Ascending aorta (tissue), 2 donors: ENCODE measurements at regions not wholly inside any gene's neighbourhood (a gene's known extent, or its start where the extent isn't known, plus 50 kb on each side); places are given as distances from the start of the nearest gene placed in this dataset.
"Not testable (repeated sequence)": the region's sequence is repeated elsewhere in the genome, so short reads cannot be mapped to it uniquely, and the experiment has no call there.

Source experiments
- DNase-seq, 2 donors: peaks; one replicate each; pipeline ENCODE4 v3.0.0-alpha.2; 2019; ENCODE audit warnings: low spot score in 2 of 2
- H3K27ac ChIP-seq, 2 donors: fragments of 200-600 bp; sonication (generic); one replicate each; pipeline ENCODE4 v1.5.1; 2016 to 2017; ENCODE audit warnings: mild to moderate bottlenecking in 1 of 2
- H3K27me3 ChIP-seq: fragments of 200-600 bp; sonication (generic); one replicate; pipeline ENCODE4 v1.5.1; 2017
- H3K36me3 ChIP-seq, 2 donors: fragments of 200-600 bp; sonication (generic); one replicate each; pipeline ENCODE4 v1.5.1; 2016
- H3K4me1 ChIP-seq, 2 donors: fragments of 200-600 bp; sonication (generic); one replicate each; pipeline ENCODE4 v1.5.1; 2016 to 2017; ENCODE audit warnings: mild to moderate bottlenecking in 1 of 2
- H3K4me3 ChIP-seq, 2 donors: fragments of 200-600 bp; sonication (generic); one replicate each; pipeline ENCODE4 v1.5.1; 2016 to 2017; ENCODE audit warnings: mild to moderate bottlenecking in 1 of 2
- H3K9me3 ChIP-seq, 2 donors: fragments of 200-600 bp; sonication (generic); one replicate each; pipeline ENCODE4 v1.5.1; 2016
- intact Hi-C: fragments of 100-400 bp; cut with DNase I; formaldehyde crosslinking; loops from one replicate; pipeline ENCODE4 v1.15.1; 2023
- TF ChIP-seq, protein P1 (sequence below), 3 experiments: fragments of 200-600 bp in 2 of 3; fragments of 450-650 bp in 1 of 3; sonication (generic) in 2 of 3; IDR thresholded peaks; one replicate each; pipeline ENCODE4 v1.5.1; 2016 to 2019; ENCODE audit warnings: antibody characterized with exemption in 3 of 3, mild to moderate bottlenecking in 1 of 3, moderate library complexity in 1 of 3

DNA sequence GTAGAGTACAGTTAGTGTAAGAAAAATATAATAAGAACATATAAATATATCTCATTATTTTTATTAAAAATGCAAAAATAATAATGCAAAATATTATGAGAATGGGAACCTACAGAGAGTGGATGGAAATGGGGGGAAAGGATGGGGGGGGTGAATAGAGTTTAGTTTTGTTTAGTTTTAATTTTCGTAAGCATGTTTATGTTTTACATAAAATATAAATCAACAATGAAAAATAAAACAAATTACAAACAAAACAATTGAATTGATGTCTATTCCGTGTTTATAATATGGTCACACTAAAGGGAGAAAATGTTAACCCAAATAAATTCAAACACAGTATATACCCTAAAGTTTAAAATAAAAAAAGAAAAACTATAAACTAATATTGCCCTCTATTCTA, 1717.4 kb upstream of the SPRY2 start:
- no peak overlapping the region for H3K4me3 ChIP-seq
- DNase-seq = no peak
- intact Hi-C loops = no loop called here
- H3K27me3 ChIP-seq = no peaks in the 10 kb centered on the region
- no peaks in the 10 kb centered on the region for H3K4me1 ChIP-seq
- H3K27ac ChIP-seq = no peak overlapping the region
- TF ChIP-seq, protein P1, sequence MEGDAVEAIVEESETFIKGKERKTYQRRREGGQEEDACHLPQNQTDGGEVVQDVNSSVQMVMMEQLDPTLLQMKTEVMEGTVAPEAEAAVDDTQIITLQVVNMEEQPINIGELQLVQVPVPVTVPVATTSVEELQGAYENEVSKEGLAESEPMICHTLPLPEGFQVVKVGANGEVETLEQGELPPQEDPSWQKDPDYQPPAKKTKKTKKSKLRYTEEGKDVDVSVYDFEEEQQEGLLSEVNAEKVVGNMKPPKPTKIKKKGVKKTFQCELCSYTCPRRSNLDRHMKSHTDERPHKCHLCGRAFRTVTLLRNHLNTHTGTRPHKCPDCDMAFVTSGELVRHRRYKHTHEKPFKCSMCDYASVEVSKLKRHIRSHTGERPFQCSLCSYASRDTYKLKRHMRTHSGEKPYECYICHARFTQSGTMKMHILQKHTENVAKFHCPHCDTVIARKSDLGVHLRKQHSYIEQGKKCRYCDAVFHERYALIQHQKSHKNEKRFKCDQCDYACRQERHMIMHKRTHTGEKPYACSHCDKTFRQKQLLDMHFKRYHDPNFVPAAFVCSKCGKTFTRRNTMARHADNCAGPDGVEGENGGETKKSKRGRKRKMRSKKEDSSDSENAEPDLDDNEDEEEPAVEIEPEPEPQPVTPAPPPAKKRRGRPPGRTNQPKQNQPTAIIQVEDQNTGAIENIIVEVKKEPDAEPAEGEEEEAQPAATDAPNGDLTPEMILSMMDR (IDR thresholded peaks at IDR 0.05) = no peak
- no peaks in the 10 kb centered on the region for H3K9me3 ChIP-seq
- no peaks in the 10 kb centered on the region for H3K36me3 ChIP-seq

GRCh38 chr13:82045316-82045715, 1704.4 kb upstream of the SPRY2 start:
- H3K27me3 ChIP-seq, intact Hi-C loops: not testable (repeated sequence)

DNA sequence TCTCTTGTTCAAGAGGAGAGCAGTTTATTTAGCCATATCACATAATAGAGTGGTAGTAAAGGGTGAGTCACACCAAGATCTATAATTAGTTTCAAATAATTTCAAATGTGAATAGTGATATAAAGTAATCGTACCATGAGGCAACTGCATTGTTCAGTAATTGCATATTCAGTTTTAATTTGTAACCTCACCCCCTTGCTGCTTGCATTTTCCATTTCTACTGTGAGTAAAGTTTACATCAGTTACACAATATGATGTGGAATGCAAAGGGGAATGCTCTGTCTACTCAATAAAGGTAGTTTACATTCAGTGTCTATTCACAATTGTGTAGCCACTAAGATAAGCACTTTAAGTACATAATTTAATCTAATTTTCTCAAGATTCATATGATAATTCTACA, 1695.7 kb upstream of the SPRY2 start:
- intact Hi-C loops = no loop called here
- Histone ChIP-seq H3K9me3 (no peaks in the 10 kb centered on the region), H3K4me1 (no peaks in the 10 kb centered on the region), H3K27me3 (no peaks in the 10 kb centered on the region), H3K27ac (no peak overlapping the region), H3K4me3 (no peak overlapping the region), H3K36me3 (no peaks in the 10 kb centered on the region)
- DNase-seq = no peak
- TF ChIP-seq, protein P1 (IDR thresholded peaks at IDR 0.05) = no peak

More at GRCh38 chr13:82045316-82045715, 1704.4 kb upstream of the SPRY2 start:
- not testable (repeated sequence) for H3K9me3 ChIP-seq, H3K27ac ChIP-seq, DNase-seq, H3K4me1 ChIP-seq, H3K36me3 ChIP-seq, H3K4me3 ChIP-seq

GRCh38 chr13:82011355-82011754, 1670.4 kb upstream of the SPRY2 start:
- Histone ChIP-seq H3K36me3 (no peaks in the 10 kb centered on the region), H3K27me3 (no peaks in the 10 kb centered on the region), H3K4me3 (no peak overlapping the region), H3K27ac (no peak overlapping the region), H3K4me1 (no peaks in the 10 kb centered on the region), H3K9me3 (no peaks in the 10 kb centered on the region)
- intact Hi-C loops = no loop called here
- DNase-seq = no peak
- TF ChIP-seq, protein P1 (IDR thresholded peaks at IDR 0.05) = no peak

DNA sequence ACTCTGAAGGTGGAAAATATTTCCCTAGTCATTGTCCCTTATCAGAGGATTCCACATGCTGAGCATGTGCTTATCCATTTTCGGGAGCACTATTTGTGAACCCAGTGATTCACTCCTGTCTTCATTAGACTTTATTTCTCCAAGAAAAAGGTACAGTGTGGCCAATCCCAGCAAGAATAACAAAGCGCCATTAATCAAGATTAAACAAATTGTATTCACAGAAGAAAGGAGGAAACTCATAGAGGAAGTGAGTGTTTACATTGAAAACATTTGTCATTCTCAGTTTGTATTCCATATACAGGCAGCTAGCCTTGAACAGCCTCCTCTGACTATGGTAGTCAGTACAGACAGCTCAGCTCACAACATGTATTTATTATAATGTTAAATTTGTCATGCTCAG, 1669.9 kb upstream of the SPRY2 start:
- no peak overlapping the region for H3K4me3 ChIP-seq

DNA sequence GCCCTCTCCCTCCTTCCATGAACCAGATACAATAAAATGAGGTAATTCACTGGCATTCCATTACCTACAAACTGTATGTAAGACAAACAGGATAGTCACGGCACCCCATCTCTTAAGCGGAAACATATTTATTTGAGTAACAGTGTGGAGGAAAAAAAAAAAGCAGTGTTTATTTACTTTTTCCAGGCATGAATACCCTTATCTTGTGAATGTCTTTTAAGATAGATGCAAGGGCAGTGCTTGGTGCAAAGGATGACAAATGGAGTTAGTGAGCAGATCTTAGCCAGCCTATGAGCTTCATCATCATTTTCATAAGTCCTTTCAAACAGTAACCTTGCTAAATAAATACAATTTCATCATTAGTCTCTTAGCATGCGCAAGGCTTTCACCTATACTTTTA, 1661.8 kb upstream of the SPRY2 start:
- H3K36me3 ChIP-seq = no peaks in the 10 kb centered on the region
- no peak overlapping the region for H3K4me3 ChIP-seq
- no peaks in the 10 kb centered on the region for H3K4me1 ChIP-seq
- H3K9me3 ChIP-seq = no peaks in the 10 kb centered on the region
- no peaks in the 10 kb centered on the region for H3K27me3 ChIP-seq
- no peak overlapping the region for H3K27ac ChIP-seq
- DNase-seq = no peak
- intact Hi-C loops = no loop called here
- TF ChIP-seq, protein P1 (IDR thresholded peaks at IDR 0.05) = no peak

More for the DNA sequence above, 1669.9 kb upstream of the SPRY2 start:
- Histone ChIP-seq H3K36me3 (no peaks in the 10 kb centered on the region), H3K4me1 (no peaks in the 10 kb centered on the region), H3K27me3 (no peaks in the 10 kb centered on the region), H3K9me3 (no peaks in the 10 kb centered on the region), H3K27ac (no peak overlapping the region)
- intact Hi-C loops = no loop called here
- TF ChIP-seq, protein P1 (IDR thresholded peaks at IDR 0.05) = no peak
- DNase-seq = no peak
